NB4 (cell line): ENCODE measurements at regions not wholly inside any gene's neighbourhood (a gene's known extent, or its start where the extent isn't known, plus 50 kb on each side); places are given as distances from the start of the nearest gene placed in this dataset.
"Not testable (repeated sequence)": the region's sequence is repeated elsewhere in the genome, so short reads cannot be mapped to it uniquely, and the experiment has no call there.

ENCODE experiments used
- DNase-seq: peaks from one replicate; pipeline ENCODE4 v3.0.0; 2010; ENCODE audit warnings: low read depth
- H3K4me3 ChIP-seq: one replicate; pipeline ENCODE4 v1.5.1; 2011; ENCODE audit warnings: mild to moderate bottlenecking, low read depth, low read length, moderate library complexity
- MAX ChIP-seq: IDR thresholded peaks from 2 replicates; pipeline ENCODE4 v1.6.1; 2011; ENCODE audit warnings: low read depth, low read length
- MYC ChIP-seq: IDR thresholded peaks from 2 replicates; pipeline ENCODE4 v1.6.1; 2011; ENCODE audit warnings: low read depth, low read length
- POLR2A ChIP-seq: IDR thresholded peaks from 2 replicates; pipeline ENCODE4 v1.6.1; 2011; ENCODE audit warnings: mild to moderate bottlenecking; ENCODE audit not compliant: insufficient read length; ENCODE audit errors: extremely low read depth
- TF ChIP-seq, protein P1 (sequence below): IDR thresholded peaks from one replicate; pipeline ENCODE4 v1.5.1; 2012; ENCODE audit warnings: low read depth, low read length

DNA sequence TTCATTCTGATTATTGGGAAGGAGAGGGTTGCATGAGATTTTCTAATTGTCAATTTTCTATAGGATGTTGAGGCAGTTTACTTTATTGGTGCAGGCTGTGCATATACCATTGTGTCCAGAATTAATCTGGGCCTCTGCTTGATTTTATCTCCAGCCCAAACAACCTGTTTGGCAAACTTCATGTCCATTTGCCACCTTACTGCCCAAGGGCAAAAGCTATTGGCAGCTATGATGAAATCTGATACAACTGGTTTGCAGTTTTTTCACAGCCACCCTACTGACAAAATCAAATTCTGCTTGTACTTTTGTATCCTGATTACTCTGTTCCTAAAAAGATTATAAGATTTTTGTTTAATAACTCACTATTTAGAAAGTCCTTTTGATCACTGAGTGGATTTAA lies 789.2 kb upstream of the FBXO33 start:
- H3K4me3 ChIP-seq, result no peak overlapping the region
- no peak for DNase-seq
- TF ChIP-seq MAX, result no peak
- TF ChIP-seq MYC, result no peak
- TF ChIP-seq POLR2A, result no peak
- TF ChIP-seq, protein P1, sequence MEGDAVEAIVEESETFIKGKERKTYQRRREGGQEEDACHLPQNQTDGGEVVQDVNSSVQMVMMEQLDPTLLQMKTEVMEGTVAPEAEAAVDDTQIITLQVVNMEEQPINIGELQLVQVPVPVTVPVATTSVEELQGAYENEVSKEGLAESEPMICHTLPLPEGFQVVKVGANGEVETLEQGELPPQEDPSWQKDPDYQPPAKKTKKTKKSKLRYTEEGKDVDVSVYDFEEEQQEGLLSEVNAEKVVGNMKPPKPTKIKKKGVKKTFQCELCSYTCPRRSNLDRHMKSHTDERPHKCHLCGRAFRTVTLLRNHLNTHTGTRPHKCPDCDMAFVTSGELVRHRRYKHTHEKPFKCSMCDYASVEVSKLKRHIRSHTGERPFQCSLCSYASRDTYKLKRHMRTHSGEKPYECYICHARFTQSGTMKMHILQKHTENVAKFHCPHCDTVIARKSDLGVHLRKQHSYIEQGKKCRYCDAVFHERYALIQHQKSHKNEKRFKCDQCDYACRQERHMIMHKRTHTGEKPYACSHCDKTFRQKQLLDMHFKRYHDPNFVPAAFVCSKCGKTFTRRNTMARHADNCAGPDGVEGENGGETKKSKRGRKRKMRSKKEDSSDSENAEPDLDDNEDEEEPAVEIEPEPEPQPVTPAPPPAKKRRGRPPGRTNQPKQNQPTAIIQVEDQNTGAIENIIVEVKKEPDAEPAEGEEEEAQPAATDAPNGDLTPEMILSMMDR, result no peak

DNA sequence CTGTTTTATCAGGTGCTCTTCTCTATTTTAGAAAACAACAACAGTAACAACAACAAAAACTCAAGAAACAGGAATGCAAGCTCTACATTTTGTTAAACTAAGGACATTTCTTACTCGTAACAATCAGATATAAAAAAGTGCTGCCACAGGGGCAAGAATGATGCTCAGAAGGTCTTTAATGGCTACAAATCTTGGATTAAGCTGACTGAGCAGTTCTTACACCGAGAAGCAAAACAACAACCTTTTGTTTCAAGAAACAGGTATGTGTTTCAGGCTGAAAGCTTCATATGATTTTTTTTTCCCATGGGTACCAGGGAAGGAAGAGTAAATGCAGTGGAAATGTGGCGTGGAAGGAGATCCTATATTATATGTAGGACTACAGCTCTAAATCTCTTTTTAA lies 786.8 kb upstream of the FBXO33 start:
- no peak overlapping the region for H3K4me3 ChIP-seq
- no peak for DNase-seq
- no peak for TF ChIP-seq MAX
- TF ChIP-seq, protein P1, result no peak
- no peak for TF ChIP-seq MYC
- no peak for TF ChIP-seq POLR2A

GRCh38 chr14:40218282-40218941 lies 786.2 kb upstream of the FBXO33 start:
- TF ChIP-seq MAX (no peak), MYC (no peak), POLR2A (no peak)
- TF ChIP-seq, protein P1, result no peak
- peak; percentile 60 for DNase-seq
- H3K4me3 ChIP-seq, result no peak overlapping the region

DNA sequence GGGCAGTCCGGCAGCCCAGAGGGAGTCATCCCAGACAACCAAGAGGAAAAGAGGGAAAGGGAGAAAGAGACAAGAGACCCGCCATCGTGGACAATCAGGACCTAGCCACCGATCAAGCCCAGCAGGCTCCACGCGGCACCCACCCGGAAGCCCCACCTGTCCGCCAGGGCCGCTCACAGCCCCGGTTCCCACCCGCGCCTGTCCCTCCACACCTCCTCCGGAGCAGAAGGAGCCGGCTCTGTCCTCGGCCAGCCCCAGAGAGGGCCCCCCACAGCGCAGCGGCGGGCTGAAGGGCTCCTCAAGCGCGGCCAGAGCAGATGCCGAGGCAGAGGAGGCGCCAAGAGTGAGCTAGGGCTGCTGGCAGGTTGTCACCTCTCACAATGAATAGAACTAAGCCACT lies 784.7 kb upstream of the FBXO33 start:
- TF ChIP-seq MYC (no peak), MAX (no peak), POLR2A (no peak)
- TF ChIP-seq, protein P1, result no peak
- DNase-seq, result no peak
- H3K4me3 ChIP-seq, result no peak overlapping the region

DNA sequence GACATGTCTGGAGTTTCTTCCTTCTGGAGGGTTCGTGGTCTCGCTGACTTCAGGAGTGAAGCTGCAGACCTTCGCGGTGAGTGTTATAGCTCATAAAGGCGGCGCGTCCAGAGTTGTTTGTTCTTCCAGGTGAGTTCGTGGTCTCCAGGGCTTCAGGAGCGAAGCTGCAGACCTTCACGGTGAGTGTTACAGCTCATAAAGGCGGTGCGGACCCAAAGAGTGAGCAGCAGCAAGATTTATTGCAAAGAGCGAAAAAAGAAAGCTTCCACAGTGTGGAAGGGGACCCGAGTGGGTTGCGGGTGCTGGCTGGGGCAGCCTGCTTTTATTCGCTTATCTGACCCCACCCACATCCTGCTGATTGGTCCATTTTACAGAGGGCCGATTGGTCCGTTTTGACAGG lies 784.2 kb upstream of the FBXO33 start:
- DNase-seq, H3K4me3 ChIP-seq: not testable (repeated sequence)

DNA sequence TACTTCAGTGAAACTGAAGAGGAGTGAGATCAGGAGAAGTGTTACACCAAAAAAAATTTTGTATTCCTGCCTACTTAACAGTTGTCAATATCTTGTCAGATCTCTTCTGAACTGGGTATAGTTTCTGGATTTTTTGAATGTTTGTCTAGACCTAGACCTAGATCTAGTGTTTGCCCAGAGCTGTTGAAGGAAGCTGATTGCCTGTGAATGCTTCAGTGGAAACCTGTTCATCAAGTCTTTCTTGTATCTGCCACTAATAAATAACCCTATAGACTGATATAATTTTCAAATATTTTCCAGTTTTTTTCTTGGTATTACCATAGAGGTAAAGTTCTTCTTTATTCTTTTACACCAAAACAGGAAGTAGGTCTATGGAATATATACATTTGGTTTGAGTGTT lies 781.5 kb upstream of the FBXO33 start:
- DNase-seq, result no peak
- TF ChIP-seq MAX (no peak), MYC (no peak), POLR2A (no peak)
- TF ChIP-seq, protein P1, result no peak
- H3K4me3 ChIP-seq, result no peak overlapping the region
